IgD-negative memory B cell (primary cell): ENCODE measurements at regions not wholly inside any gene's neighbourhood (a gene's known extent, or its start where the extent isn't known, plus 50 kb on each side); places are given as distances from the start of the nearest gene placed in this dataset.

Experiments
- H3K27ac Mint-ChIP-seq, 3 donors: one replicate each; pipeline ENCODE4 v1.8.0; 2020 to 2022; ENCODE audit warnings: mild to moderate bottlenecking in 3 of 3, mixed read lengths in 3 of 3, moderate library complexity in 1 of 3
- H3K27me3 Mint-ChIP-seq: one replicate; pipeline ENCODE4 v1.8.0; 2021; ENCODE audit warnings: mixed read lengths
- H3K36me3 Mint-ChIP-seq: one replicate; pipeline ENCODE4 v1.8.0; 2020; ENCODE audit warnings: mild to moderate bottlenecking, mixed read lengths
- H3K4me1 Mint-ChIP-seq, 3 donors: one replicate each; pipeline ENCODE4 v1.8.0; 2020 to 2022; ENCODE audit warnings: mixed read lengths in 3 of 3, mild to moderate bottlenecking in 1 of 3
- H3K4me3 Mint-ChIP-seq, 4 donors: one replicate each; pipeline ENCODE4 v1.8.0; 2020 to 2022; ENCODE audit warnings: mild to moderate bottlenecking in 4 of 4, mixed read lengths in 4 of 4, moderate library complexity in 3 of 4
- H3K9me3 Mint-ChIP-seq, 3 donors: one replicate each; pipeline ENCODE4 v1.8.0; 2020 to 2021; ENCODE audit warnings: mixed read lengths in 3 of 3, mild to moderate bottlenecking in 1 of 3

DNA sequence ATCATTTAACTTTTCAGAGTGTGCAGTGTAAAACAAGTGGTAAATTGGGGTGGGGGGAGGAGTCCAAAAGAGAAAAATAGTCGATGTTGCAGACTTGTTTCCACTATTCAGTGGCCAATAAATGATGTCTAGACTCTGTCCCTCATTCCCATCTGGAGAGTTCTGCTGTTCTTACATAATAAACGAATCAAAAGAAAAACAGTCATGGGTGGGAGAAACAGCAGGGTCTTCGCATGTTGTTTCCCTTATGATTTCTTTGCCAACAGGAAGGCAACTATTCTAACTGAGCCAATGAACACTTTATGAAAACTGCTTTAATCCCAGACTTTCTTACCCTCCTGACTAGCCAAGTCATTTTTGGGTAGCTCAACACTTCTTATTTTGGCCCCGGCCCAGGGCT lies 615.5 kb downstream of the FGF9 start:
- Mint-ChIP-seq H3K36me3 (no peaks in the 10 kb centered on the region), H3K4me1 (peaks cover 0 to 9% (median 2%) of the 10 kb centered on the region in 3 donors), H3K4me3 (no peak overlapping the region), H3K9me3 (peaks cover 0 to 3% (median 0%) of the 10 kb centered on the region in 3 donors), H3K27me3 (peaks cover 2% of the 10 kb centered on the region), H3K27ac (no peak overlapping the region)

DNA sequence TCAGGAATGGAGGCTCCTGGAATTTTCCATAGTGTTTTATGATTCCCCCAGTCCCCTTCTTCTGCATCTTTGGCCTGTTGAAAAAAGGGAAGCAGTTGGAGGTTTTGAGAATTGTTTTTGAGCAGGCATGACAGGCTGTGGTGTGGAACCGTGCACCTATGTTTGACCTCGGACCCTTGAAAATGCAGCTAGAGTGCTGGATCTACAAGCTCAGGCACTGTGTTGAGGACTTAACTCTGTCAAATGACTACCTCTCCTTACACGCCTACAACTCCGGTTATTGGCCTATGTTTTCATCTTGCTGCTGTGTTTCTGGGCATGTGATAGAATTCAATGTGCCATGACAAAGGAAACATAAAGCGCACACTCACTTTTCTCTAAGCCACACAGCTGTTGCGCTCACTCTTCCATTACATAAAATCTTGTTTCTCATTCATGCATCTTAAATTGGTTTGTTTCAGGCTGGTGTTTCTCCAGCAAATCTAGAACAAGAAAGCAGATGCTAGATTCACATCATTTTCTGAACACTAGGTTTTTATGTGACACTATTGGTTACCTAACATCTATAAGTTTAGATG lies 616.6 kb downstream of the FGF9 start:
- no peak overlapping the region for H3K4me3 Mint-ChIP-seq
- H3K9me3 Mint-ChIP-seq, result peaks cover 0 to 3% (median 0%) of the 10 kb centered on the region in 3 donors
- no peak overlapping the region for H3K27ac Mint-ChIP-seq
- H3K36me3 Mint-ChIP-seq, result no peaks in the 10 kb centered on the region
- H3K4me1 Mint-ChIP-seq, result peaks cover 0 to 9% (median 2%) of the 10 kb centered on the region in 3 donors
- peaks cover 2% of the 10 kb centered on the region for H3K27me3 Mint-ChIP-seq

DNA sequence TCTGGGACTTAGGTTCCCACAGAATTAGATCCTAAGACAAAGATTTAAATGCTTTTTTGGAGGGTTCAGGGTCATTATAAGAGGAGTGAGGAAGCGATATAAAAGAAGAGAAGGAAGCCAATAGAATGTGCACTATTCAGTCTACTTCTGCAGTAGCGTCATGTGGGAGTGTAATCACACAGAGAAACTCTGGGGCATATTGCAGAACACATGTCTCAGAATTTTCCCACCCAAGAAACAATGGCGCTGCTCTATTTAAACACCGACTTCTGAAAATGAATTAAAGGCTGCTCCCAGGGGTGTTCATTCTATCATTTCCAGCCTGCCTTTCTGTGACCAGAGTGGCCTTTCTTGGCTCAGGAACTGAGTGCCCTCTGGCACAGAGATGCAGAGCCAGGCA lies 617.6 kb downstream of the FGF9 start:
- Mint-ChIP-seq H3K9me3 (peaks cover 0 to 3% (median 0%) of the 10 kb centered on the region in 3 donors), H3K27ac (no peak overlapping the region), H3K27me3 (peaks cover 2% of the 10 kb centered on the region), H3K4me3 (no peak overlapping the region), H3K36me3 (no peaks in the 10 kb centered on the region), H3K4me1 (peaks cover 0 to 9% (median 2%) of the 10 kb centered on the region in 3 donors)

DNA sequence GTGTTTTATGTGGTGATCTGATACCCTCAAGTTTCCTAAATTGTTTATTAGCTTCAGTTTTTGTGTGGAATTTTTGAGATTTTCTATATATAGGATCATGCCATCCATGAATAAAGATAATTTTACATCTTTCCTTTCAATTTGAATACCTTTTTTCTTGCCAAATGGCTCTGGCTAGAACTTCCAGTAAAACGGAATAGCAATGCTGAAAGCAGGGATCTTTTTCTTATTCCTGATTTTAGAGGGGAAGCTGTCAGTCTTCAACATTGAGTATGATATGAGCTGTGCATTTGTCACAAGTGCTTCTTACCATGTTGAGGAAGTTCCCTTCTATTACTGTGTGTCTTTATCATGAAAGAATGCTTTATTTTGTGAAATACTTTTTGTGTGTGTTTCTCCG lies 618.8 kb downstream of the FGF9 start:
- Mint-ChIP-seq H3K4me1 (peaks cover 0 to 9% (median 2%) of the 10 kb centered on the region in 3 donors), H3K27ac (no peak overlapping the region), H3K36me3 (no peaks in the 10 kb centered on the region), H3K27me3 (peaks cover 2% of the 10 kb centered on the region), H3K9me3 (no peaks in the 10 kb centered on the region), H3K4me3 (no peak overlapping the region)

DNA sequence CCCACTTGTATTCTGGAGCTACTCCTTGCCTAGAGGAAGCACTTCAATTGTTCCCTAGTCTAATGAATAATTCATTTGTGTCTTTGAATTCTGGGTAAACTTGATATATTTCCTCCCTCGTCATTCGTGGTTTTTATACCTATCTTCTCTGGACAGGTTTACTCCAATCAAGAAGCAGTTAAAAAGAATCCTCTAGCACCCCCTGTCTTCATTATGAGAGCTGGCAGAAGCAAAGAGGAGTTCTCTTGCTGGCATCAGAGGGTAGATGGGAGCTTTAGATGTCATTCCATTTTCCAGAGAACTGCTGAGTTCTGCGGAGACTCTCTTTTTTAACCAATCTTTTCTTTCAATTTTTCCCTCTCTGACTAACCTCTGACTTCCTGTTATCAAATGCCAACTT lies 627.7 kb downstream of the FGF9 start:
- Mint-ChIP-seq H3K4me1 (peaks cover 0 to 2% (median 1%) of the 10 kb centered on the region in 3 donors), H3K4me3 (no peak overlapping the region), H3K27me3 (no peaks in the 10 kb centered on the region), H3K36me3 (no peaks in the 10 kb centered on the region), H3K27ac (no peak overlapping the region), H3K9me3 (peaks cover 3 to 19% (median 16%) of the 10 kb centered on the region in 3 donors)

DNA sequence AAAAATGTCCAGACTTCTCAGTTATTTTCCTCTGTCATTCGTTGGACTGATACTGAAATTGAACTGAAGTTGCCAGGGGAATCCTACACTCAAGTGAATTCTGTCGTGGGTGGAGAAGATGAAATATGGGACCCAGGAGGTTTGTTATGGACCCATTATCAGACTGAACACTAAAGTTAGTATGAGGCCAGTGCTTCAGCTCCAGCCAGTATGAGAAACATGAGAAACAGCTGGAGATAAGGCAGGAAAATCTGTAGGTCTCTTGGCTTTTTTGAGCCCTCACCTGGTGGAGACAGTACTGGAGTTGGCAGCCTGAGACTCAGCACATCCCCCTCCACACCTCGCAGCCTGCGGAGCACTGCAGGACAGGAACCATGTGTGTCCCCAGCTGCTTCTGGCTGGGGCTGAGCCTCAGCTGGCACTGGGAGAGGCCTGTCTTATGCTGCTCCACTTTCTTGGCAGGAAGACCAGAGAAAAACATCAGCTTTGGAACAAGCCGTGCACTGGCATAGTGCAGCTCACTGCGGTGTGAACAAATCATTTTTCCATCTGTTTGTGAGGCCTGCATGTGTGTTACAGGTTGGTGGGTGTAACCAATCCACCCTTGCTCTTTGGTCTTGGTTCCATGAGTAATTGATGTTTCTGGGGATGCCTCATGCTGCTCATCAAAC lies 641.0 kb downstream of the FGF9 start:
- no peaks in the 10 kb centered on the region for H3K4me1 Mint-ChIP-seq
- H3K9me3 Mint-ChIP-seq, result peaks cover 0 to 4% (median 3%) of the 10 kb centered on the region in 3 donors
- no peak overlapping the region for H3K27ac Mint-ChIP-seq
- H3K36me3 Mint-ChIP-seq, result no peaks in the 10 kb centered on the region
- H3K4me3 Mint-ChIP-seq, result no peak overlapping the region
- no peaks in the 10 kb centered on the region for H3K27me3 Mint-ChIP-seq

DNA sequence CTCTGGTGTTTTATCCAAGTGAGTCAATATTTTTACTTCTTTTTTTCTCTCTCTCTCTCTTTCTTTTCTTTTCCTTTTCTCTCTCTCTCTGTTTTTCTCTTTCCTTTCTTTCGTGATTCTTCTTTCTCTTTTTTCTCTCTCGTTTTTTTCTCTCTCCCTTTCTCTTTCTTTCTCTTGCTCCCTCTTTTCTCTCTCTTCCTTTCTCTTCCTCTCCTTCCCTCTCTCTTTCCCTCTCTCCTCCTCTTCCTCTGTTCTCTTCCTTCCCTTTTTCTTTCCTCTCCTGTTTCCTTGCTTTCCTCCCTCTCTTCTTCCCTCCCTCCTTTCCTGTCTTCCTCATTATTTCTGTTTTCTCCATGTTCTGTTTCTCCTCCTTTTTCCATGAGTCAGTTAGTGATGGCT lies 641.5 kb downstream of the FGF9 start:
- Mint-ChIP-seq H3K4me3 (no peak overlapping the region), H3K27ac (no peak overlapping the region), H3K9me3 (peaks cover 0 to 6% (median 4%) of the 10 kb centered on the region in 3 donors), H3K4me1 (no peaks in the 10 kb centered on the region), H3K36me3 (no peaks in the 10 kb centered on the region), H3K27me3 (no peaks in the 10 kb centered on the region)

DNA sequence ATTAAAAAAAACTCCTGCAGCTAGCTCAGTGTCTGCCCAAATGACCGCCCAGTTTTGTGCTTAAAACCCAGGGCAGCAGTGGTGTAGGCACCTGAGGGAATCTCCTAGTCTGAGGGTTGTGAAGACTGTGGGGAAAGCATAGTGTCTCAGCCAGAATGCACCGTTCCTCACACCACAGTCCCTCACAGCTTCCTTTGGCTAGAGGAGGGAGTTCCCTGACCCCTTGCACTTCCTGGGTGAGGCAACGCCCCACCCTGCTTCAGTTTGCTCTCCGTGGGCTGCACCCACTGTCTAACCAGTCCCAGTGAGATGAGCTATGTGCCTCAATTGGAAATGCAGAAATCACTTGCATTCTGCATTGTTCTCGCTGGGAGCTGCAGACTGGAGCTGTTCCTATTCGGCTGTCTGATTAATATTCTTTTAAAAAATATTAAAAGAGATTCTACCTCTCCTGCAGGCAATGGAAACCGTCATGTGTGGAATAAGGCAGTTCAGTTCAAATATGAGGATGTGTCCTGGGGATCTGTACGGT lies 645.7 kb downstream of the FGF9 start:
- H3K27me3 Mint-ChIP-seq, result peaks cover 2% of the 10 kb centered on the region
- peaks cover 0 to 4% (median 4%) of the 10 kb centered on the region in 3 donors for H3K9me3 Mint-ChIP-seq
- H3K4me3 Mint-ChIP-seq, result no peak overlapping the region
- H3K27ac Mint-ChIP-seq, result no peak overlapping the region
- no peaks in the 10 kb centered on the region for H3K36me3 Mint-ChIP-seq
- H3K4me1 Mint-ChIP-seq, result no peaks in the 10 kb centered on the region

DNA sequence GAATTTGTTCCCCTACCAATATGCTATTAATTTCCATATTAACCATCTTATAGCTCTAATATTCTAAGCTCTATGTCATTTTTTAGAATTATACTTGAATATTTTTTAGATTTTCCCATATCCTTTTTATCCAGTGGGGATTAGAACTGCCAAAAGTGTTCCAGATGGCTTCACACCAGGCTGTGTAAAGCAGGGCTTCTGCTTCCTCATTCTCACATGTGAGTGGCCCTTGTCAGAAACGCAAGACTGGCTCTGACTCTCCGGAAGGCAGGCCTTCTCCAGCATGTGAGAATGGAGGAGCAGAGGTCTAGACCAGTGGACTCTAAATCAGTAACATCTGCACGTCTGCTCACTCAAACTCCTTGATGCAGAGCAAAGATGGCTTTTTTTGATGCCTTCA lies 650.1 kb downstream of the FGF9 start:
- Mint-ChIP-seq H3K27me3 (peaks cover 2% of the 10 kb centered on the region), H3K4me3 (no peak overlapping the region), H3K27ac (peak overlapping the region in 1 of 3 donors; percentile 50), H3K9me3 (peaks cover 0 to 4% (median 0%) of the 10 kb centered on the region in 3 donors), H3K4me1 (no peaks in the 10 kb centered on the region), H3K36me3 (no peaks in the 10 kb centered on the region)

DNA sequence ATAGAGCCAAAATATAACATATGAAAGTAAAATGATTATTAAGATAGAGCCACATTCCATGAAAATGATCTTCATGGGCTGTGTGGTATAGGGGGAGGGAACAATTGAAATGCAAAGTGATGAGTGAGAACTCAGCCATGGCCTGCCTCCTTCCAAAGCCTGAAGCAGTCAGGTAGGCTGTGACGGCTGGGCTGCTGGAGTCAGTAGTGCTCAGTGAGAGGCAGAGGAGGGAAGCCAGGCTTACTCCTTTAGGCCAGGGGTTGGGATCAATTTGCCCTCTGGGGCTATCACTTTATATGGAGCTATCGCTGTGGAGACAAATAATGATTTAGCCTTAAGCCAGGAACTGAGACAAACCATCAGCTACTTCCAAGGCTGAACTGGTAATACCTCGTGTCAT lies 654.9 kb downstream of the FGF9 start:
- no peak overlapping the region for H3K4me3 Mint-ChIP-seq
- no peaks in the 10 kb centered on the region for H3K36me3 Mint-ChIP-seq
- no peaks in the 10 kb centered on the region for H3K27me3 Mint-ChIP-seq
- no peaks in the 10 kb centered on the region for H3K9me3 Mint-ChIP-seq
- no peaks in the 10 kb centered on the region for H3K4me1 Mint-ChIP-seq
- H3K27ac Mint-ChIP-seq, result no peak overlapping the region

DNA sequence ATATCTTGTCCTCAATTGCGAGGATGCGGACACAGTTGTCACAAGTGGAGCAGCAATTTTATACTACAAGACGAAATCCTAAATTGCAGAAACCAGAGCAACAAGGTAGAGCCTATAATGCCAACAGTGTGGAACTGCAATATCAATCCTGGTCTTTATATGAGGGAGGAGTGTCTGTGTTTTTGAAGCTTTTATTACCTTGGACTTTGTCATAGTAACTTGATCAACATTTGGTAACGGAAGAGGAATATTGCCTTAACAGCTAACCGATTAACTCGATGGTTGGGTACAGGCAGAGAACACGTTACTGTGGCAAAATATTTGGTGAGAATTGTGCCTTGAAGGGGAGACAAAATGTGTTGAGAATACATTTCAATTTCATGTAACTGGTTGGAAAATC lies 661.5 kb downstream of the FGF9 start:
- no peaks in the 10 kb centered on the region for H3K36me3 Mint-ChIP-seq
- H3K27me3 Mint-ChIP-seq, result no peaks in the 10 kb centered on the region
- H3K4me3 Mint-ChIP-seq, result no peak overlapping the region
- H3K27ac Mint-ChIP-seq, result no peak overlapping the region
- peaks cover 0 to 5% (median 2%) of the 10 kb centered on the region in 3 donors for H3K4me1 Mint-ChIP-seq
- peaks cover 0 to 7% (median 6%) of the 10 kb centered on the region in 3 donors for H3K9me3 Mint-ChIP-seq

DNA sequence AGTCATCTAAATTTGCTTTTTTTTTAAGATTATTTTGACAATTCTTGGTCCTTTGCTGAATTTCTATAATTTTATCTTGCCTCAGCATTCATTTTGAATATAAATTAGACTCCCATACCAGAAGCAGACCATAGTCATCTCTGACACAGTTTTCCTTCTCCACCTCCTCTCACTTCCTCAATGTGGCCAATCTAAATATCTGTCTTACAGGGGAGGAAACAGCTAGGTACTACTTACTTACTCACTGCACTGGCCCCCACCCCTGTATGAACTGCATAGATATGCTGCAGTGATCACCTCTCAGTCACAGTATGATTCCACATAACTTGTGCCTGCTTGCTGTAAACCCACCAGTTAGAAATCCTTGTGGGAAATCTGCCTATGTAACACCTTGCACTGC lies 665.6 kb downstream of the FGF9 start:
- Mint-ChIP-seq H3K27me3 (peaks cover 1% of the 10 kb centered on the region), H3K36me3 (peaks cover 2% of the 10 kb centered on the region), H3K27ac (no peak overlapping the region), H3K4me3 (no peak overlapping the region), H3K4me1 (peaks cover 0 to 5% (median 2%) of the 10 kb centered on the region in 3 donors), H3K9me3 (peaks cover 4 to 13% (median 6%) of the 10 kb centered on the region in 3 donors)

DNA sequence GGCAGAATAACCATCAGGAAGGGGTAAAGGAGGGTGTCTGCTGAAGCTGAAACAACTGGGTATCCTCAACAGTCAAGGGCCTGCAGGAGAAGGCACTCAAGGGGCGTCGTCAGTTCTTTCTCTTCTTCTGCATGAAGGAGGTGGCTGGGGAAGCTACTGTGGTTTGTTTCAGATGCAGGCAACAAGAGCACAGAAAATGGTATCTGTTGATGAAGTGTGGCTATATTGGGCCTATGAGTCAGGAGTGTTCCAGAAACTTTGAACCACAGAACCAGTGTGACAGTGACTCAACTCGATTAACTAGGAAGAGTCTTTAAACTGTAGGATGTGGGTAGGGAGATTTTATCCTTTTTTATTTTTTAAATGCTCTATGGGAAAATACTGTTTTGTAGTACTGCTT lies 686.3 kb downstream of the FGF9 start:
- Mint-ChIP-seq H3K27me3 (no peaks in the 10 kb centered on the region), H3K9me3 (peaks cover 0 to 6% (median 6%) of the 10 kb centered on the region in 3 donors), H3K4me3 (no peak overlapping the region), H3K36me3 (peaks cover 1% of the 10 kb centered on the region), H3K4me1 (no peaks in the 10 kb centered on the region), H3K27ac (no peak overlapping the region)

DNA sequence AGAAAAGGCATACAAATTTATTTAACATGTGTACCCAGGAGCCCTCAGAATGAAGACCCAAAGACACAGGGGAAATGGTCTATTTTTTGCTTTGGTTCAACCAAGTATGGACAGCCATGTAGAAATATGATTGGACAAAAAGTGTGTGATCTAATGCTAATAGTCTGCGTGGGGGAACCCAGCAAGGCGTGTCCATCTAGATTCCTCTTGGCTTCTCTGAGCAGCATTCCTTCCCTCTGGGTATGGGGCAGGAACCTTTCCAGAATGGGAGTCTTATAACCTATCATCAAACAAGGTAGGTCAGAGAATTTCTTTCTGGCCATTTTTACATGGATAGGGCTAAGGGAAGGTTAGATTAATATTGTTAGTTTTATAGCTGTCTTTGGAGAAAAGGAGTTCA lies 698.2 kb downstream of the FGF9 start:
- Mint-ChIP-seq H3K4me1 (no peaks in the 10 kb centered on the region), H3K27ac (no peak overlapping the region), H3K27me3 (no peaks in the 10 kb centered on the region), H3K4me3 (no peak overlapping the region), H3K9me3 (peaks cover 4 to 18% (median 12%) of the 10 kb centered on the region in 3 donors), H3K36me3 (peaks cover 1% of the 10 kb centered on the region)

DNA sequence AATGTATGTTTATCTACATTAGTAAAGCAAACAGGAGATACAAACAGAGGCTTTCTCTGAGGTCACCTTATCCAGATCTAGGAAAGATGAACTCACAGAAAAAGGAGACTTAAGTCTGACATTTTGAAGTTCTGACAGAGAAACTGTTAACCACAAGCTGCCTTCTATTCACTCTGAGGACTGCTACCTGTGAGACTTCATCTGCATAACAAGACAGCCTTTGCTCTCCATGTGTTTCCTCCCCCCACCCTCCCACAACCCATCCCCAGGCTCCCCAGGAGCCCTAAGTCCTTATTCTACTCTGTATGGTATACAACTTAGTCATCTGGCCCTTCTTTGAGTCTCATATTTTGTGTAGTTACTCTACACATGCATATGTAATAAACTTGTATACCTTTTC lies 699.0 kb downstream of the FGF9 start:
- Mint-ChIP-seq H3K27ac (no peak overlapping the region), H3K9me3 (peaks cover 4 to 15% (median 12%) of the 10 kb centered on the region in 3 donors)

DNA sequence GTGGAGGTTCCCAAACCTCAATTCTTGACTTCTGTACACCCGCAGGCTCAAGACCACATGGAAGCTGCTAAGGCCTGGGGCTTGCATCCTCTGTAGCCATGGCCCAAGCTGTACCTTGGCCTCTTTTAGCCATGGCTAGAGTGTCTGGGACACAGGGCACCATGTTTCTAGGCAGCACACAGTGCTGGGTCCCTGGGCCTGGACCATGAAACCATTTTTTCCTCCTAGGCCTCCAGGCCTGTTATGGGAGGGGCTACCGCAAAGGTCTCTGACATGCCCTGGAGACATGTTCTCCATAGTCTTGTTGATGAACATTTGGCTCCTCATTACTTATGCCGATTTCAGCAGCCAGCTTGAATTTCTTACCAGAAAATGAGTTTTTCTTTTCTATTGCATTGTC lies 701.4 kb downstream of the FGF9 start:
- Mint-ChIP-seq H3K4me3 (no peak overlapping the region), H3K27me3 (no peaks in the 10 kb centered on the region), H3K27ac (no peak overlapping the region), H3K36me3 (peaks cover 1% of the 10 kb centered on the region), H3K9me3 (peaks cover 7 to 17% (median 13%) of the 10 kb centered on the region in 3 donors), H3K4me1 (no peaks in the 10 kb centered on the region)

More for the DNA sequence above, 699.0 kb downstream of the FGF9 start:
- Mint-ChIP-seq H3K4me1 (no peaks in the 10 kb centered on the region), H3K4me3 (no peak overlapping the region), H3K36me3 (peaks cover 1% of the 10 kb centered on the region), H3K27me3 (no peaks in the 10 kb centered on the region)
